Activated CD4-positive, alpha-beta memory T cell treated with anti-CD3 and anti-CD28 coated beads, Interleukin-2, amount 10 ng/mL, durations not matched to agents 7 days and 5 days (primary cell): ENCODE measurements at regions not wholly inside any gene's neighbourhood (a gene's known extent, or its start where the extent isn't known, plus 50 kb on each side); places are given as distances from the start of the nearest gene placed in this dataset.
"Not testable (repeated sequence)": the region's sequence is repeated elsewhere in the genome, so short reads cannot be mapped to it uniquely, and the experiment has no call there.

Experiments
- CTCF ChIA-PET: fragments of 350-600 bp; sonication (Branson Sonifier 250); formaldehyde crosslinking; loops from one replicate; lab custom pipeline; 2021; ENCODE audit warnings: antibody characterized with exemption, inconsistent platforms; lab: Charles Lee
- POLR2A ChIA-PET: fragments of 350-600 bp; sonication (Branson Sonifier 250); formaldehyde crosslinking; loops from one replicate; lab custom pipeline; 2021; ENCODE audit warnings: antibody characterized with exemption; lab: Charles Lee
- DNase-seq: peaks from one replicate; pipeline ENCODE4 v3.0.0-alpha.2; 2020
- H3K27ac Mint-ChIP-seq: one replicate; pipeline ENCODE4 v1.8.0; 2021; ENCODE audit warnings: mild to moderate bottlenecking, mixed read lengths
- H3K27me3 Mint-ChIP-seq: one replicate; pipeline ENCODE4 v1.8.0; 2021; ENCODE audit warnings: mixed read lengths
- H3K36me3 Mint-ChIP-seq: one replicate; pipeline ENCODE4 v1.8.0; 2021; ENCODE audit warnings: low read depth, mixed read lengths
- H3K4me1 Mint-ChIP-seq: one replicate; pipeline ENCODE4 v1.8.0; 2021; ENCODE audit warnings: mixed read lengths
- H3K4me3 Mint-ChIP-seq: one replicate; pipeline ENCODE4 v1.8.0; 2021; ENCODE audit warnings: mild to moderate bottlenecking, mixed read lengths
- H3K9me3 Mint-ChIP-seq: one replicate; pipeline ENCODE4 v1.8.0; 2021; ENCODE audit warnings: mixed read lengths

DNA sequence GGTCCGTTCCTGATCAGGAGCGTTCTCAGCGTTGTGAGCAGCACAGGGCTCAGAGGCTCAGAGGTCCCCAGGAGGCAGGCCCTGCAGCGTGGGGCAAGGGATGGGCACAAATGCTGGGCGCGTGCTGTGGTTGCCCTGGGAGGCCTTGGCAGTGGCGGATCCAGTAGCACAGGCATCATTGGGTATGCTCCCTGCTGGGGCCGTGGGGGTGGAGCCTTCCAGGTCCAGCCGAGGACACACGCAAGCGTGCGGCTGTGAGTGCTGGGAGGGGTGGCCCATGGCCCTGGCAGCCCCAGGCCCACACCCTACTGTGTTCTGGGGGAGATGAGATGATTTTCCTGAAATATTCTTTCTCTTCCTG is 253.6 kb downstream of the ADGRD1 start:
- H3K27me3 Mint-ChIP-seq, H3K27ac Mint-ChIP-seq, DNase-seq, H3K9me3 Mint-ChIP-seq, POLR2A ChIA-PET, H3K4me3 Mint-ChIP-seq, H3K4me1 Mint-ChIP-seq, H3K36me3 Mint-ChIP-seq, CTCF ChIA-PET: not testable (repeated sequence)

DNA sequence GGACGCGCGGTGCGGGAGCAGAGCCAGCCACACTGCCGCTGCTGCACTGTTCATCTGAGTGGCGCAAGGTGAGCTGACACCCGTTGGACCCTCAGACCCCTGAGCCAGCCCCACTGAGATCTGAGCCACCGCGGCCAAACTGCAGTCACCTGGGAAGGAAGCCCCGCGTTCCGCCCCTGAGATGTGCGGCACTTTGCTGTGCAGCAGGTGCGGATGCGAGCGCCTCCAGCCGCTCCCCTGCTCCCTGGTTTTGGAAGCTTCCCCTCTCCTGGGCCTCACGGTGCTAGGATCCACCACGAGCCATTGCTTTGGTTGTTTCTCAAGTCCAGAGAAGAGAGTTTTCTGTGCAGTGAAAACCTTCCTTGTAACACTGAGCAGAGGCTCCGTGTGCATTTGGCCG is 254.1 kb downstream of the ADGRD1 start:
- CTCF ChIA-PET, H3K4me1 Mint-ChIP-seq, DNase-seq, H3K36me3 Mint-ChIP-seq, H3K4me3 Mint-ChIP-seq, POLR2A ChIA-PET, H3K9me3 Mint-ChIP-seq, H3K27me3 Mint-ChIP-seq, H3K27ac Mint-ChIP-seq: not testable (repeated sequence)

DNA sequence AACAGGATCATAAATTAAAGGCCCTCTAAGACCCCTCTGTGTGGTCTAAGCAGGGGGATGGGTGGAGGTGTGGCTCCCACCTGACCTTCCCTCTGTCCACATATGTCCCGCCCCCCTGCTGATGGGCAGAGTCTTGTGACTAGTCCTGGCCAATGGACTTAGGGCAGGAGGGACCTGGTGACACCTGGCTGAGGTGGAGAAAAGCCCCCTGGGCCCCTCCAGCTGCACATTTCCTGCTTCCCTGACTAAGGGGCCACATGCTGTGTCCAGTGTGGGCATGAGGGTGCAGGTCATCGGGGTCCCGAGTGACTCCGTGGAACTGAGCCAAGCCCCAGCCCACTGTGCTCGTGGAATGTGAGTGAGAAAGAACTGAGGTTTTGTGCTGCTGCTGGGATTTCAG is 254.7 kb downstream of the ADGRD1 start:
- Mint-ChIP-seq H3K27ac (no peak overlapping the region), H3K9me3 (peaks cover 3% of the 10 kb centered on the region), H3K4me1 (peaks cover 8% of the 10 kb centered on the region), H3K4me3 (no peak overlapping the region), H3K27me3 (no peaks in the 10 kb centered on the region), H3K36me3 (no peaks in the 10 kb centered on the region)
- no peak for DNase-seq
- POLR2A ChIA-PET: no interaction called here
- CTCF ChIA-PET: no interaction called here

DNA sequence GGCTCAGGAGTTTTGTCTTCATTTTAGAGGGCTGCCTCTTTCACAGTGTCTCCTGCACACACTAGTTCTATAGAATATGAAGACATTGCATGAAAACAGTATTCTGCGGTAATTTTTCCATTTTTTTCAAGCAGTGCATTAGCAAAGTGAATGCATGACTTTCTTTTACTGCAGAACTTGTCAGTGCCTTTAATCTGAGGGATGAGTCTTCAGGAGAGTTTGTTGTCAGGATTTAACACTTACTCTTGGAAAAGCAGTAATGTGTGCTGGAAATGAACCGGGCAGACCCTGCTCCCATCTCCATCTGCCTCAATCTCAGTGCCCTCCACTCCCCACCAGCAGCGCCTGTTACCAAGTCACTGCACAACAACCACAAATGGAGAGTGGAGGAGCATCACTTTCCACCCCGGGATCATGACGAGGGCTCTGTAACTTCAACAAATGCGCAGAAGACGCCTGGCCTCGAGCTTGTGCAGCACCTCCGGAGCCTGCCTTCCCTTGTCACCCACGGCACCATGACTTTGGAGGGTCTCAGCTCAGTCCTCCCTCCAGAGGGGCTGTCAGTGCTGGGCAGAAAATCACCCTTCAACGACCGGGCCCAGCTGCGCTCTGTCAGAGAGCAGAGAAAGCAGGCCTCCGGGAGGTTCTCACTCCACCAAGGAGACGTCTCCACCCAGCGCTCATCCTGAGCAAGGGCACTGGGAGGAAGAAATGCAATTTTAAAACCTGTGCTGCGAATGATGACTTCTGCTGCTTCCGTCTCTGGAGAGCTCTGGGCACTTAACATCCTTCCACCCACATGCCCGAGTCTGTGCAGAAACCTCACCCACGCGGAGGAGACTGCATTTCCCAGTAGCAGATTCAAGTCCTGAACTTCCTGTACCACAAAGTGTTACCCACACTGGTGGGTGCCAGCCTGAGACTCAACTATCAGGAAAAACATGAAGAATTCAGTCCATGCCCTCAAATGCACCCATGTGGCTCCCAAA is 255.7 kb downstream of the ADGRD1 start:
- Mint-ChIP-seq H3K36me3 (no peaks in the 10 kb centered on the region), H3K27me3 (no peaks in the 10 kb centered on the region), H3K4me3 (no peak overlapping the region), H3K4me1 (peaks cover 8% of the 10 kb centered on the region), H3K9me3 (peaks cover 3% of the 10 kb centered on the region), H3K27ac (no peak overlapping the region)
- POLR2A ChIA-PET: no interaction called here
- CTCF ChIA-PET: no interaction called here
- DNase-seq: no peak

DNA sequence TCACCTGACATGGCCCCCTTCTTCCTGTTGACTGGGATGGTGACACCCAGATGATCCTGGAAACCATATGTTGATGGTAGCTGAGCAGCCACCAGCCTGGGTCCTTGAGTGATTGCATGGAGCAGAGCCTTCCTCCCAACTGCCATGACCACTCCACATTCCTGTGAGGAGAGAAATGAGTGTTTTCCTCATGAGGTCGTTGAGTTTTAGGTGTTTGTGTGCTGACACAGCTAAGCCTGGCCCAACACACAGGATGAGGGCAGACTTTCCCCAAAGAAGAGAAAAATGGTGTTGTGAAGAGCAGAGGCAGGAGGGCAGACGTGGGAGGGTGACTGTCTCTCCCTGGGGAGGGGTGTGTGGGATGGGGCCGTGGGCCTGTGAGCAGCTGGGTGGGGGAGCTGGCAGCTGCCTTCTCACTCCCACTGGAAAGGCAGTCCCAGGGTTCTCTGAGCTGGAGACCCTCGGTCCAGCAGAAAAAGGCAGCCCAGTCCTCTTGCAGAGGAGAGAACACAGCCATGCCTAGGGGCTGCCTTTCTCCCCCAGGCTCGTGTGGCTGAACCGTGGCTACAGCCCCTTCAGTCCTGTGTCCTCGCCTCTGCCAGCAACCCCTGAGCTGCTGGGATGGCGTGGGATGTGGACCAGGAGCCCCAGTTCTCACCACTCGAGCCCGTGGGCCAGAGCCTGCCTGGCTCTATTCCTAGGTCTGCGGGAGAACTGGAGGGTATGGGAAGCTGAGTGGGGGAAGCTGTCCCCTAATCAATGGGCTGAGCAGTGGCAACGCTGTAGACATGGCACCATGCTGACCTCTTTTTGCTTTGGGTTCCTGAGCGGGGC is 257.0 kb downstream of the ADGRD1 start:
- ChIA-PET POLR2A (no interaction called here), CTCF (no interaction called here)
- Mint-ChIP-seq H3K27me3 (no peaks in the 10 kb centered on the region), H3K36me3 (no peaks in the 10 kb centered on the region), H3K9me3 (peaks cover 3% of the 10 kb centered on the region), H3K27ac (no peak overlapping the region), H3K4me1 (peaks cover 8% of the 10 kb centered on the region), H3K4me3 (no peak overlapping the region)
- no peak for DNase-seq

DNA sequence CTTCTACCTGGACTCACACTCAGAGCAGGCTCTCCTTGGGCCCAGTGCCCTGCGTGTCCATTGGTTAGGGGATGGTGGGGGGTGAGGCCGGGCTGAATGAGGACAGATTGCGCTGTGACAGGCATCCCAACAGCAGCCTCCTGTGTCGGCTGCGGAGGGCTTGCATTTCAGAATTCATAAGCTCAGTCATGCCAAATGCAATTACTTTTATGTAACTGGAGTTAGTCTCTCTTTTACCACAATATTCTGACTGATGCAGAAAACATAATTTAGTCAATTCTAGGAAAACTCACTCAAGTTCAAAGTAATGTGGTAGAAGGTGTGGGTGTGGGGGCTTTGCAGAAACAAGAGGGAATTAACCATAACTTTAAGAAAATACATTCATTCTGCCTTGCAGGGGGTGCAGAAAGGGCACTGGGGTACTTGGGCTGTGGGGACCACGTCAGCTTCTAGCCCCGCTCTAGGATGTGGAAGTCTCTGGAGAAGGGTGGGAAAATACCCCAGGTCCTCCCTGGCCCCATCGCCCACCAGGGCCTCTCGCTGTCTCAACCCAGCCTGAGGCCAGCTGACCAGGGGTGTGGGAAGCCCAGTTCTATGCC is 257.7 kb downstream of the ADGRD1 start:
- Mint-ChIP-seq H3K27me3 (no peaks in the 10 kb centered on the region), H3K4me3 (no peak overlapping the region), H3K36me3 (no peaks in the 10 kb centered on the region), H3K9me3 (peaks cover 3% of the 10 kb centered on the region), H3K27ac (no peak overlapping the region), H3K4me1 (peaks cover 8% of the 10 kb centered on the region)
- ChIA-PET POLR2A (no interaction called here), CTCF (no interaction called here)
- no peak for DNase-seq

DNA sequence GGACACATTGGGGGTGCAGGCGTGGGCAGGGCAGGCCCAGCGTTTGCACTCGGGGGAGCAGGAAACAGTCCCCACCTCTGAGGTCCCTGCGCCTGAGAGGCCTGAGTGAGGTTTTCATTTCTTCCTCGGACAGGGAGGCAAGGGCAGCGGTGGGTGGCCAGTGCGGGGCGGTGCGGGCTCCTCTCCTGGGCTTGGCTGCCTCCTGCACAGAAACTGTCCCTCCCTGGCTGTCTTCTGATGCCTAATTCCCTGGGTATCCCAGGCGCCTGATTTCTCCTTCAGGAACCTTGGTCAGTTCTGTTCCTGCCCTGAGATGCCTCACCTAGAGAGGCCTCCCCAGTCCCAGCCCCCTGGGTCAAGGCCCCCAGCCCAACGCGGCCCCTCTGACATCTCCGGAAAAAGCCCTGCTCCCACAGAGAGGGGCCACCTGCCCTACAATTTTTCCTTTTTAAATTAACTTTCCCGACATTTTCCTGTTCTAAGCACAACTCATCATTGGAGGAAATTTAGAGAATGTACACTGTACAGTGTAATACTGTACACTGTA is 260.3 kb downstream of the ADGRD1 start:
- H3K9me3 Mint-ChIP-seq: peaks cover 3% of the 10 kb centered on the region
- H3K4me3 Mint-ChIP-seq: no peak overlapping the region
- H3K36me3 Mint-ChIP-seq: no peaks in the 10 kb centered on the region
- POLR2A ChIA-PET: no interaction called here
- peaks cover 8% of the 10 kb centered on the region for H3K4me1 Mint-ChIP-seq
- H3K27me3 Mint-ChIP-seq: peaks cover 2% of the 10 kb centered on the region
- no peak for DNase-seq
- CTCF ChIA-PET: no interaction called here
- no peak overlapping the region for H3K27ac Mint-ChIP-seq

DNA sequence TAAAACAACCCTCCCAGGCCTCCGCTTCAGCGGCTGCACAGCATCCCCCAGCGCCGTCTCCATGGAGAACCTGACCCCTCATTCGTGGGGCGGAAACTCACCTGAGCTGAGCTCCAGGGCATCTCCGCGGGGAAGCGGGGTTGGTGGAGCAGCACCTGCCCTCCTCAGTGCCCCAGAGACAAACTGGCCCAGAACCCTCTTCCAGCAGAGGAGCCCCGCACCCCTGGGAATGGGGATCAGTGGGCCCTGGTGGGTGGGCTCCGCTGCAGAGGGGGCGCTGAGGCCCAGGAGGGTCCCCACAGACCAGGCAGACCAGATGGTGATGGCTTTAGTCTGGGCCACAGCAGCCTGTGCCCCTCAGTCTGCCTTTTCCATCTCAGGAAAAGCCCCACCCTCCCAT is 261.2 kb downstream of the ADGRD1 start:
- H3K36me3 Mint-ChIP-seq, POLR2A ChIA-PET, H3K27ac Mint-ChIP-seq, DNase-seq, H3K9me3 Mint-ChIP-seq, CTCF ChIA-PET, H3K4me3 Mint-ChIP-seq, H3K4me1 Mint-ChIP-seq, H3K27me3 Mint-ChIP-seq: not testable (repeated sequence)

DNA sequence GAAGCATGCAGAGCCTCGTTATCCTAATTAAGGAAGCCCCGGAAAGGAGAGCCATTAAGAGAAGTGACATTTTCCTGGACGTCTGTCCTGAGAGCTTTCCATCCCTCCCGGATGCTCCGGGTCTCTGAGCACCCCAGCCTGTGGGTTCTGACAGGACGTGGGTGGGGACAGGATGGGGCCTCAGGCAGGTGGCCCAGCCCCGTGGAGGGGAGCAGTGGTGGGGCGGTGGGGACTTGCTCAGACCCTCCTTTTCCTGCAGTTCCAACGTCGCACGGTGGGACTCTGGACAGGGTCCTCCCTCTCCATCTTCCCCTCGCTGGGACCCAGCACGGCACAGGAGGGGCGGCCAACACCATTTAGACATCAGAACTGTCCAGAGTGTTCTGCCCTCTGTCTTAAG is 262.9 kb downstream of the ADGRD1 start:
- CTCF ChIA-PET, H3K27ac Mint-ChIP-seq, DNase-seq, POLR2A ChIA-PET, H3K4me3 Mint-ChIP-seq, H3K9me3 Mint-ChIP-seq, H3K27me3 Mint-ChIP-seq, H3K36me3 Mint-ChIP-seq, H3K4me1 Mint-ChIP-seq: not testable (repeated sequence)

DNA sequence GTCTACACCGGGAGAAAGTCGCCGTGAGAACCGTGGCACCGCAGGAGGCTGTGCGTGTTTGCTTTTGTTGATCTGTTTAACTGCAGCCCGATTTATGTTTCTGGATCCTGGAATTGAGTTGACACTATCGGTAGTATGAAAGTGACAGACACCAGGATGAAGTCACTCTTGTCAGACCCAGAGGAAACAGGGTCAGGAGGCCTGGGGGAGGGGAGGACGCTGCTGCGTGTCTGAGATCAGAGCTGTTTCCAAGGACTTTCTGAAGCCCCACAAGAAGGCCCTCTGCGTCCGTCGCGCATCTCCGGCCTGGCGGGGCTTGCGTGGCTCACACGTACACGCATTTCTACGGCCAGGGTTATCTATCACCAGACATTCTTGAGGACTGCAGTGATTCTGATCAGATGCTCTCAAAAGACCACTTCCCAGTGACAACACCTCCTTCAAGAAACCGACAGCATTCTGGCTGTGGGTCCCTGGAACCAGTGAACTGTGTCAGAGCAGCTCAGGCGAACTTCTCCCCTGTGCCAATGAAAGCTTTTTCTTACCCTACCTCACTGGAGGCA is 263.4 kb downstream of the ADGRD1 start:
- Mint-ChIP-seq H3K36me3 (no peaks in the 10 kb centered on the region), H3K9me3 (peaks cover 3% of the 10 kb centered on the region), H3K27ac (no peak overlapping the region), H3K27me3 (peaks cover 2% of the 10 kb centered on the region), H3K4me3 (no peak overlapping the region), H3K4me1 (peaks cover under 1% of the 10 kb centered on the region)
- no peak for DNase-seq
- ChIA-PET POLR2A (no interaction called here), CTCF (no interaction called here)

DNA sequence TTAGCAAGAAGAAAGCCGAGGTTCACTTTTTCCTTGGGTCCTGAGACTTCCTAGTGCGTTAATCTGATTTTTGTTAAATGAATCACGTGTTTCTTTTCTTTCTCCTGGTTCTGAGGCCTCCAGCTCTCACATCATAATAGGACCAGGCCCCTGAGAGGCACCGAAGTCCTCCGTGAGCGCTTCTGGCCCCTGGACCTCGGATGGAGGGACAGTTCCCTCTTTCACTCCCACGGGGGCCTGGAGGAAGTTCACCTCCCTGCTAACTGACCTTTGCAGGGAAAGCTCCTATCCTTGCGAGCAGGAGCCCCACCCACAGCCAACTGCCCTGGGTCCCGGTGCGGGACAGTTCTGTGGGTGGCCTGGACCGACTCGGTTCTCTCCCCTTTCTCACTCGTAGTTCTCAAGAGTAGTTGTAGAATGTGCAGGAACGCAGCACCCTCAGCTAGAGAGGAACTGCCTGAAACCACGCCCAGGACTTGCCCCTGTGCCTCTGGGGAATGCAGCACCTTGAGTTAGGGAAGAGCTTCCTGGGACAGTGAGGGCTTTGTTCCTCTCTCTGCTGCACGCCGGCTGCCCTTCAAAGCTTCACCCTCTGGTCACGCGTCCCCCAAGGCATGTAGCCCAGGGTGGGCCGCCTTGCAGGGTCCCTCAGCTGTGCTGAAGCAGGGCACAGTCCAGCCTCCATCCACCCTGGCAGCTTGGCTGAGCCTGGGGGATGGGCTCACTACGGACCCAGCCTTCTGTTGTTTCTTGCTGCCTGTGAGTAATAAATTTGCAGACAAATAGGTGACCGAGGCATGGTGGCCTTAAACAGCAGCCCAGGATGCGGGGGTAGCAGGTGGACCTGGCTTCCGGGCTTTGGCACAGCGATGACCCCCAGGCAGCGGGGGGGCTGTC is 264.6 kb downstream of the ADGRD1 start:
- ChIA-PET CTCF (no interaction called here), POLR2A (no interaction called here)
- Mint-ChIP-seq H3K36me3 (no peaks in the 10 kb centered on the region), H3K27ac (no peak overlapping the region), H3K4me1 (peaks cover 5% of the 10 kb centered on the region), H3K27me3 (peaks cover 2% of the 10 kb centered on the region), H3K4me3 (no peak overlapping the region), H3K9me3 (no peaks in the 10 kb centered on the region)
- no peak for DNase-seq

DNA sequence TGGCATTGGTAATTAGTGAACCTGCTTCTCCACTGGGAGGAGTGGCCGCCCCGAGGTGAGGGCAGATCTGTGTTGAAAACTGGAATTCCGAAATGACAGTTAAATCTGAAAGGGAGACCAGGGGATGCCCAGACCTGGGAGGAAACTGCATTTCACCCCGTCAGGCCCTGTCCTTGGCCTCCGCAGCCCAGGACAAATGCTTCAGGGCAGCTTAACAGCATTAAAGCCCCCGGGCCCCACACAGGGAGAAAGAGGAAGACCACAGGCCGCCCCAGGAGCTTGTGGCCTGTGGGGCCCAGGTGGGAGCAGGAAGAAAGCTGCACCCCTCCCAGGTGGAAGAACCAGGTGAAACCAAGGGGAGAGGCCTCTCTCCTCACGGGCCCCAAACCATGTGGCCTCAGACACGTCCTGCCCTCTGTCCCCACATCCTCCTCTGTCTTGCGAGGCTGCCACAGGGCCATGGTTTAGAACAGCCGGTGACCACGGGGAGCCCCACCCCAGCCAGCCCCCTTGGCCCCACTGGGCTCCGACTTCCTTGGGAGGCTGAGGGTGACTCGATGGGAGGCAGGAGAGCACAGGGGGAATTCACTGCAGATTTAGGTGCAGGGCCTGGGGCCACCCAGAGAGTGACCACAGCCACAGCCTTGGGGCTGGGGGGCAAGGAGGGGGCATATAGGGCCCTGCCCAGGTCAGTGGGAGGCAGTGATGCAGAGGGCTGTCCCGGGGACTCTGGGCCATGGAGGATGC is 265.4 kb downstream of the ADGRD1 start:
- peaks cover 2% of the 10 kb centered on the region for H3K27me3 Mint-ChIP-seq
- H3K4me1 Mint-ChIP-seq: peaks cover 5% of the 10 kb centered on the region
- H3K4me3 Mint-ChIP-seq: no peak overlapping the region
- ChIA-PET POLR2A (no interaction called here), CTCF (no interaction called here)
- no peak for DNase-seq
- no peak overlapping the region for H3K27ac Mint-ChIP-seq
- no peaks in the 10 kb centered on the region for H3K36me3 Mint-ChIP-seq
- no peaks in the 10 kb centered on the region for H3K9me3 Mint-ChIP-seq
